ENCODE measurements at regions not wholly inside any gene's neighbourhood (a gene's known extent, or its start where the extent isn't known, plus 50 kb on each side); places are given as distances from the start of the nearest gene placed in this dataset.

- no peaks in the 10 kb centered on the region for H3K9me3 ChIP-seq
- no peaks in the 10 kb centered on the region for H3K27me3 ChIP-seq
- no peaks in the 10 kb centered on the region for H3K36me3 ChIP-seq
- intact Hi-C loops (cut with DNase I): no loop called here
- DNase-seq: no peak
- H3K27ac ChIP-seq: no peak overlapping the region
- 76 to 81% methylated on average over 10 of the region's 10 CpGs for WGBS, 2 donors
- H3K4me1 ChIP-seq: peaks cover 0 to 21% (median 16%) of the 10 kb centered on the region in 4 donors
- TF ChIP-seq EP300 (IDR thresholded peaks at IDR 0.05): no peak
- no peak for TF ChIP-seq POLR2AphosphoS5 (IDR thresholded peaks at IDR 0.05)
- TF ChIP-seq CTCF (IDR thresholded peaks at IDR 0.05): no peak
- no peak for TF ChIP-seq POLR2A (IDR thresholded peaks at IDR 0.05)
- H3K4me3 ChIP-seq: no peak overlapping the region
These were observed 200.5 kb downstream of the TOMM20 start for GRCh38 chr1:234927971-234928640.

- peaks cover 0 to 19% (median 15%) of the 10 kb centered on the region in 4 donors for H3K4me1 ChIP-seq
- WGBS, 2 donors: 86 to 90% methylated on average over 10 of the region's 10 CpGs
- H3K4me3 ChIP-seq: no peak overlapping the region
- no peaks in the 10 kb centered on the region for H3K36me3 ChIP-seq
- no peak for TF ChIP-seq POLR2AphosphoS5 (IDR thresholded peaks at IDR 0.05)
- no peak for TF ChIP-seq CTCF (IDR thresholded peaks at IDR 0.05)
- no peak for TF ChIP-seq POLR2A (IDR thresholded peaks at IDR 0.05)
- TF ChIP-seq EP300 (IDR thresholded peaks at IDR 0.05): no peak
- intact Hi-C loops (cut with DNase I): no loop called here
- H3K27me3 ChIP-seq: no peaks in the 10 kb centered on the region
- DNase-seq: no peak
- no peaks in the 10 kb centered on the region for H3K9me3 ChIP-seq
- H3K27ac ChIP-seq: peak overlapping the region in 2 of 4 donors; percentile 11 to 63
These were observed 201.2 kb downstream of the TOMM20 start for GRCh38 chr1:234927312-234927970.

- WGBS, 2 donors: 51 to 76% methylated on average over 20 of the region's 20 CpGs
- no peak for DNase-seq
- H3K36me3 ChIP-seq: no peaks in the 10 kb centered on the region
- intact Hi-C loops (cut with DNase I): no loop called here
- H3K4me3 ChIP-seq: no peak overlapping the region
- H3K4me1 ChIP-seq: peaks cover 0 to 19% (median 15%) of the 10 kb centered on the region in 4 donors
- no peaks in the 10 kb centered on the region for H3K27me3 ChIP-seq
- no peaks in the 10 kb centered on the region for H3K9me3 ChIP-seq
- no peak for TF ChIP-seq EP300 (IDR thresholded peaks at IDR 0.05)
- TF ChIP-seq CTCF (IDR thresholded peaks at IDR 0.05): no peak
- TF ChIP-seq POLR2A (IDR thresholded peaks at IDR 0.05): no peak
- peak in 1 of 4 donors; percentile 22 for TF ChIP-seq POLR2AphosphoS5 (IDR thresholded peaks at IDR 0.05)
- peak overlapping the region; percentile 11 to 67 (median 59) for H3K27ac ChIP-seq
These were observed 201.9 kb downstream of the TOMM20 start for GRCh38 chr1:234926559-234927311.

- Histone ChIP-seq H3K27me3 (no peaks in the 10 kb centered on the region), H3K36me3 (no peaks in the 10 kb centered on the region), H3K4me3 (no peak overlapping the region), H3K4me1 (peaks cover 0 to 19% (median 15%) of the 10 kb centered on the region in 4 donors), H3K27ac (peak overlapping the region; percentile 6 to 67 (median 59)), H3K9me3 (no peaks in the 10 kb centered on the region)
- no peak for DNase-seq
- TF ChIP-seq EP300 (IDR thresholded peaks at IDR 0.05) (no peak), CTCF (IDR thresholded peaks at IDR 0.05) (no peak), POLR2AphosphoS5 (IDR thresholded peaks at IDR 0.05) (no peak), POLR2A (IDR thresholded peaks at IDR 0.05) (no peak)
- intact Hi-C loops (cut with DNase I): no loop called here
- WGBS, 2 donors: 48 to 63% methylated on average over 4 of the region's 4 CpGs
These were observed 202.4 kb downstream of the TOMM20 start for GRCh38 chr1:234926264-234926558.
